BE2C (cell line): ENCODE measurements at regions not wholly inside any gene's neighbourhood (a gene's known extent, or its start where the extent isn't known, plus 50 kb on each side); places are given as distances from the start of the nearest gene placed in this dataset.
"Not testable (repeated sequence)": the region's sequence is repeated elsewhere in the genome, so short reads cannot be mapped to it uniquely, and the experiment has no call there.

ENCODE experiments used
- DNase-seq: peaks from one replicate; pipeline ENCODE4 v3.0.0-alpha.2; 2020
- H3K27me3 ChIP-seq: fragments of 250-450 bp; sonication (Bioruptor Pico); 2 replicates; pipeline ENCODE4 v1.5.1; 2020; ENCODE audit warnings: mild to moderate bottlenecking
- H3K36me3 ChIP-seq: fragments of 250-450 bp; sonication (Bioruptor Pico); 2 replicates; pipeline ENCODE4 v1.5.1; 2020; ENCODE audit warnings: mild to moderate bottlenecking
- H3K4me1 ChIP-seq: fragments of 250-450 bp; sonication (Bioruptor Pico); 2 replicates; pipeline ENCODE4 v1.5.1; 2020
- H3K4me3 ChIP-seq: 2 replicates; pipeline ENCODE4 v1.5.1; 2011; ENCODE audit warnings: low read depth, low read length
- H3K9me3 ChIP-seq: fragments of 250-450 bp; sonication (Bioruptor Pico); 2 replicates; pipeline ENCODE4 v1.5.1; 2020
- CTCF ChIP-seq: IDR thresholded peaks from 2 replicates; pipeline ENCODE4 v1.5.1; 2012; ENCODE audit warnings: mild to moderate bottlenecking, low read depth, low read length

- H3K4me1 ChIP-seq = no peaks in the 10 kb centered on the region
- no peaks in the 10 kb centered on the region for H3K9me3 ChIP-seq
- H3K4me3 ChIP-seq = no peak overlapping the region
- no peak for DNase-seq
- H3K36me3 ChIP-seq = no peaks in the 10 kb centered on the region
- H3K27me3 ChIP-seq = no peaks in the 10 kb centered on the region
- TF ChIP-seq CTCF = no peak
These were observed 410.0 kb upstream of the ADAMTSL1 start for GRCh38 chr9:18063856-18064390.

GRCh38 chr9:18066608-18067007 is 407.3 kb upstream of the ADAMTSL1 start:
- H3K27me3 ChIP-seq, DNase-seq, H3K4me3 ChIP-seq, H3K36me3 ChIP-seq, H3K9me3 ChIP-seq, H3K4me1 ChIP-seq: not testable (repeated sequence)

- Histone ChIP-seq H3K9me3 (no peaks in the 10 kb centered on the region), H3K4me1 (no peaks in the 10 kb centered on the region), H3K27me3 (no peaks in the 10 kb centered on the region), H3K36me3 (no peaks in the 10 kb centered on the region), H3K4me3 (no peak overlapping the region)
- no peak for TF ChIP-seq CTCF
- DNase-seq = no peak
These were observed 406.3 kb upstream of the ADAMTSL1 start for GRCh38 chr9:18067548-18068120.

- Histone ChIP-seq H3K4me3 (no peak overlapping the region), H3K27me3 (no peaks in the 10 kb centered on the region), H3K9me3 (no peaks in the 10 kb centered on the region), H3K4me1 (no peaks in the 10 kb centered on the region), H3K36me3 (no peaks in the 10 kb centered on the region)
- TF ChIP-seq CTCF = no peak
- no peak for DNase-seq
These were observed 405.1 kb upstream of the ADAMTSL1 start for GRCh38 chr9:18068900-18069299.

- no peak for TF ChIP-seq CTCF
- no peaks in the 10 kb centered on the region for H3K9me3 ChIP-seq
- H3K27me3 ChIP-seq = no peaks in the 10 kb centered on the region
- H3K4me1 ChIP-seq = no peaks in the 10 kb centered on the region
- no peak overlapping the region for H3K4me3 ChIP-seq
- H3K36me3 ChIP-seq = no peaks in the 10 kb centered on the region
- no peak for DNase-seq
These were observed 402.3 kb upstream of the ADAMTSL1 start for GRCh38 chr9:18071651-18072060.

GRCh38 chr9:18073002-18073401 is 401.0 kb upstream of the ADAMTSL1 start:
- H3K27me3 ChIP-seq = no peaks in the 10 kb centered on the region
- H3K36me3 ChIP-seq = no peaks in the 10 kb centered on the region
- no peak overlapping the region for H3K4me3 ChIP-seq
- H3K4me1 ChIP-seq = no peaks in the 10 kb centered on the region
- no peak for DNase-seq
- TF ChIP-seq CTCF = no peak
- no peaks in the 10 kb centered on the region for H3K9me3 ChIP-seq
